ENCODE measurements at regions not wholly inside any gene's neighbourhood (a gene's known extent, or its start where the extent isn't known, plus 50 kb on each side); places are given as distances from the start of the nearest gene placed in this dataset.

DNA sequence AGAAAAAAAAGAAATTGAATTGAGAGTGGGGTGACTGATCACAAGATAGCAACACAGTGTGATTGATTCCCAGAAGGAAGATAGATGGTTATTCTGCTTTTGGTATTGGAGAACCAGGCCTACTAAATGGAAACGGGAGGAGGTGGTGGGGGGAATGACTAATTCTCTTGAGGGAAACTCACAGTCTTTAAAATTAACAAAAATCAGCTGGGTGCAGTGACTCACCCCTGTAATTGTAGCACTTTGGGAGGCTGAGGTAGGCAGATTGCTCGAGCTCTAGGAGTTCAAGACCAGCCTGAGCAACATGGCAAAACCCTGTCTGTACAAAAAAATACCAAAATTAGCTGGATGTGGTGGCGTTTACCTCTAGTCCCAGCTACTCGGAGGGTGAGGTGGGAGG lies 134.6 kb upstream of the PDE4B start:
- Histone ChIP-seq H3K27ac (no peak overlapping the region), H3K4me3 (no peak overlapping the region), H3K27me3 (no peaks in the 10 kb centered on the region), H3K36me3 (no peaks in the 10 kb centered on the region), H3K4me1 (no peaks in the 10 kb centered on the region), H3K9me3 (peaks cover 0 to 12% (median 0%) of the 10 kb centered on the region in 12 donors)
- ATAC-seq (no peak), DNase-seq (no peak)
- WGBS, 4 donors, result 55 to 83% (median 69%) methylated on average over 4 of the region's 4 CpGs
- no peak for TF ChIP-seq POLR2A (IDR thresholded peaks at IDR 0.05)
- TF ChIP-seq, protein P1, sequence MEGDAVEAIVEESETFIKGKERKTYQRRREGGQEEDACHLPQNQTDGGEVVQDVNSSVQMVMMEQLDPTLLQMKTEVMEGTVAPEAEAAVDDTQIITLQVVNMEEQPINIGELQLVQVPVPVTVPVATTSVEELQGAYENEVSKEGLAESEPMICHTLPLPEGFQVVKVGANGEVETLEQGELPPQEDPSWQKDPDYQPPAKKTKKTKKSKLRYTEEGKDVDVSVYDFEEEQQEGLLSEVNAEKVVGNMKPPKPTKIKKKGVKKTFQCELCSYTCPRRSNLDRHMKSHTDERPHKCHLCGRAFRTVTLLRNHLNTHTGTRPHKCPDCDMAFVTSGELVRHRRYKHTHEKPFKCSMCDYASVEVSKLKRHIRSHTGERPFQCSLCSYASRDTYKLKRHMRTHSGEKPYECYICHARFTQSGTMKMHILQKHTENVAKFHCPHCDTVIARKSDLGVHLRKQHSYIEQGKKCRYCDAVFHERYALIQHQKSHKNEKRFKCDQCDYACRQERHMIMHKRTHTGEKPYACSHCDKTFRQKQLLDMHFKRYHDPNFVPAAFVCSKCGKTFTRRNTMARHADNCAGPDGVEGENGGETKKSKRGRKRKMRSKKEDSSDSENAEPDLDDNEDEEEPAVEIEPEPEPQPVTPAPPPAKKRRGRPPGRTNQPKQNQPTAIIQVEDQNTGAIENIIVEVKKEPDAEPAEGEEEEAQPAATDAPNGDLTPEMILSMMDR (IDR thresholded peaks at IDR 0.05), result no peak
- intact Hi-C loops (cut with DNase I), result no loop called here

DNA sequence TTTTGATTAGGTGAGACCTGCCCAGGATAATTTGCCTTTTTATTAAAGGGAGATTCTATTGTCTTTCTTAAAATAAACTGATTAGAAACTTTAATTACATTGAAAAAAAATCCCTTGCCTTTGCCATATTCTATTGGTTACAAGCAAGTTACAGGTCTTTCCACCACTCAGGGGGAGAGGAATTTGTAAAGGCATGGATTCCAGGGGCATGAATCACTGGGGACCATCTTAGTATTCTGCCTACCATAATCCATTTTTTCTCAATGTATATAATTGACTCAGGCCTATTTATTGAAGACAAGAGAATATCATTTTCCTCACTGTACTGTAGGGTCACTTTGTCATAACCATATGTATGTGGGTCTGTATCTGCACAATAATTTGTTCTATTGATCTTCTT lies 124.3 kb upstream of the PDE4B start:
- intact Hi-C loops (cut with DNase I), result no loop called here

DNA sequence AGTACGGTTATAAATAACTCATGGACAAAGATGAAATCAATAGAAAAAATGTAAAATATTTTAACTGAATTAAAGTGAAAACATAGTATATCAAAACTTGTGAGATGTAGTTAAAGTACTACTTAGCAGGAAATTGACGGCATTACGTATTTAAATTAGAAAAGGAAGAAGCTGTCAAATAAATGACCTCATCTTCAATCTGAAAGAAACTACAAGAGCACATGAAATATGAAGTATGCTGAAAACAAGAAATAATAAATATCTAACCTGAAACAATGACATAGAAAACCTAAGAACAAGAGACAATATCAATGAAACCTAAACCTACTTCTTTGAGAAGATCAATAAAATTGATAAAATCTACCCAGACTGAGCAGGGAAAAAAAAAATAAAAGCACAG lies 122.2 kb upstream of the PDE4B start:
- H3K27me3 ChIP-seq, result peaks cover 0 to 3% (median 0%) of the 10 kb centered on the region in 9 donors
- H3K36me3 ChIP-seq, result no peaks in the 10 kb centered on the region
- no peak for ATAC-seq
- H3K4me3 ChIP-seq, result no peak overlapping the region
- intact Hi-C loops (cut with DNase I), result no loop called here
- DNase-seq, result no peak
- H3K4me1 ChIP-seq, result no peaks in the 10 kb centered on the region
- no peak overlapping the region for H3K27ac ChIP-seq
- TF ChIP-seq POLR2A (IDR thresholded peaks at IDR 0.05), result no peak
- TF ChIP-seq, protein P1 (IDR thresholded peaks at IDR 0.05), result no peak
- peaks cover 0 to 19% (median 1%) of the 10 kb centered on the region in 12 donors for H3K9me3 ChIP-seq
- WGBS, 4 donors, result 65 to 89% (median 86%) methylated on average over 3 of the region's 3 CpGs

More for the DNA sequence above, 124.3 kb upstream of the PDE4B start:
- DNase-seq (no peak), ATAC-seq (no peak)
- Histone ChIP-seq H3K27ac (no peak overlapping the region), H3K27me3 (peaks cover 0 to 3% (median 0%) of the 10 kb centered on the region in 9 donors), H3K36me3 (no peaks in the 10 kb centered on the region), H3K9me3 (peaks cover 0 to 21% (median 2%) of the 10 kb centered on the region in 12 donors), H3K4me3 (no peak overlapping the region), H3K4me1 (no peaks in the 10 kb centered on the region)
- TF ChIP-seq POLR2A (IDR thresholded peaks at IDR 0.05), result no peak
- TF ChIP-seq, protein P1 (IDR thresholded peaks at IDR 0.05), result no peak

DNA sequence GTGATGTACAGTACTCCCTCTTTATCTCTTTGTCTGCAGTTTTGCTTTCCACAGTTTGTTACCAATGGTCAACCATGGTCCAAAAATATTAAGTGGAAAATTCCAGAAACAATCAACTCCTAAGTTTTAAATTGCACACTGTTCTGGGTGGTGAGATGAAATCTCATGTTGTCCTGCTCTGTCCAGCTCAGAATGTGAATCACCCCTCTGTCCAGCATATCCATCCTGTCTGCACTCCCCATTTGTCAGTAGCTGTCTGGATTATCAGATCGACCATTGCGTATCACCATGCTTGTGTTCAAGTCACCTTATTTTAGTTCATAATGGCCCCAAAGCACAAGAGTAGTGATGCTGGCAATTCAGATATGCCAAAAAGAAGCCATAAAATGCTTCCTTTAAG lies 118.2 kb upstream of the PDE4B start:
- no peak for ATAC-seq
- H3K27me3 ChIP-seq, result no peaks in the 10 kb centered on the region
- DNase-seq, result no peak
- no peaks in the 10 kb centered on the region for H3K36me3 ChIP-seq
- 60 to 95% (median 91%) methylated on average over 2 of the region's 2 CpGs for WGBS, 4 donors
- no peak overlapping the region for H3K27ac ChIP-seq
- no peaks in the 10 kb centered on the region for H3K4me1 ChIP-seq
- intact Hi-C loops (cut with DNase I), result no loop called here
- TF ChIP-seq, protein P1 (IDR thresholded peaks at IDR 0.05), result no peak
- TF ChIP-seq POLR2A (IDR thresholded peaks at IDR 0.05), result no peak
- H3K4me3 ChIP-seq, result no peak overlapping the region
- peaks cover 0 to 7% (median 0%) of the 10 kb centered on the region in 12 donors for H3K9me3 ChIP-seq

All from heart left ventricle (tissue), 16 donors.